Stimulated activated CD4-positive, alpha-beta T cell treated with anti-CD3 and anti-CD28 coated beads, Interleukin-2, amount 100 ng/mL, for 24 hours (primary cell): ENCODE measurements at regions not wholly inside any gene's neighbourhood (a gene's known extent, or its start where the extent isn't known, plus 50 kb on each side); places are given as distances from the start of the nearest gene placed in this dataset.

Experiments
- DNase-seq, 2 donors: peaks; one replicate each; pipeline ENCODE4 v3.0.0-alpha.2; 2020

GRCh38 chr2:236811062-236811656 is 241.5 kb downstream of the ACKR3 start:
- DNase-seq = no peak

- DNase-seq = no peak
These were observed 244.1 kb downstream of the ACKR3 start for GRCh38 chr2:236813766-236814165.

GRCh38 chr2:236814593-236814992 is 245.0 kb downstream of the ACKR3 start:
- no peak for DNase-seq

DNA sequence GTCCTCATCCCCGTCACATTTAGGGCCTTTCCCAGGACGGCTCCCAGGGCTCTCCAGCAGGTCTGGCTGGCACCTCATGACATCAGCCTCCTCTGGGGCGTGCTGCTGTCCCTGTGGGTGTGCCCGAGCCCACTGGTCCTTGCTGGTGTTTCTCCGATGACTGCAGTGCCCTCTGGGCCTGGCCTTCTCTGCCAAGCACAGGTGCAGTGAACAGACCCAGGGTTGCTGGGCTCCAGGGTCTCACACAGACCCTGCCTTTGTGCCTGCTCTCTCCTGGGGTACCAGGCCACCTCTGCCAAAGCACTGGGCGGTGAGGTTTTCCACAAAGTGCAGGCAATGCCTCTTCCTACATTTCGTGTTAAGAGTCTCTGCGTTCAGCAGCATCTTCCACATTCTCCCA is 246.1 kb downstream of the ACKR3 start:
- no peak for DNase-seq

GRCh38 chr2:236816197-236817170 is 246.9 kb downstream of the ACKR3 start:
- no peak for DNase-seq

GRCh38 chr2:236818281-236819045 is 248.8 kb downstream of the ACKR3 start:
- no peak for DNase-seq

GRCh38 chr2:236819275-236820002 is 249.8 kb downstream of the ACKR3 start:
- no peak for DNase-seq

DNA sequence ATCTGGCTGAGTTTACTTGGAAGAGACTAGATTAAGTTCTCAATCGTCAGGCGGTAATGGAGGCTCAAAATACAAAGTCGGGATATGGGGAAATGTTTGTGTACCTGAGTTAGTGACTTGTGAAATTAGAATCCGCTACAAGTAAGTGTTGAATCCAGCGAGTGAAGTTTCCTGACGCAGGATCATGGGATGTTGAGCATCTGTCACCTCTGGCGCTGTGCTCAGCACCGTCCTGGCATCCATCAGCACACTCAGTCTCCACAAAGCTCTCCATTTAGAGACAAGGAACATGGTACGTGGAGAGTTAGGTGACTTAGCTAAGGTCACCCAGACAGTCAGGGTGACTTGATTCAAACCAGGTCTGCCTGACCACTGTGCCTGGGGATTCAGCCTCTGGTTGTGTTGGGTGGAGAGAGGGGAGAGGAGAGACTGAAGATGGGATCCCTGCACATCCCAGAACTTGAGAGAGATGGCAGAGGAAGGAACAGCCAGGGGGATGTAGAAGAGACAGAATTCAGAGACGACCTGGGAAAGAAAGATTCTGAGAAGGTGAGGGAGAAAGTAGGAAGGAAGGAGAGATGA is 251.2 kb downstream of the ACKR3 start:
- DNase-seq = no peak

DNA sequence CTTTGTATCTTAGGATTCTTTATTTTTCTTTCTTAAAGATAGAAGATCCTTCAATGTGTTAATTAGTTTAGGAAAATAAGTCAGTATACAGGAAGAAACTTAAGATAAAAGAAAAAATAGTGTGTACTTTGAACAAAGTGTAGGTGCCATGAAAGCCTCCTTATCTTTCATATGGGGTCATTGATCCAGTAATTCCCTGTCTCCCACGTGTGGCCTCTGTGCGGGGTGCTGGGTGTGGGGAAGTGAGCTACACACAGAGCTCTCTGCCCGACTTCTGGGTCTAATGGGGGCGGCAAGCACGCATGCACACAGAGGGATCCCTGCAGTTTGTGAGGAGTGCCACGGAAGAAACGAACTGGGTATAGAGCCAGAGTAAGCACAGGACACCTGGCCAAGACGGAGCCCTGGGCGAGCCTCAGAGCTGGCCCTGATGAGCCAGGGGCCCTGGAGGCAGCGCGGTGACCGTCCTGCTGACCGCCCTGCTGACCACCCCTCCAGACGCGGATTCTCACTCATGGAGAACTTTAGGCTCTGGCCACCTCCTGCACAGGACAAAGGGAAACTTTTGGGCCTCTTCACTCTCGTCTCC is 253.5 kb downstream of the ACKR3 start:
- DNase-seq = no peak

DNA sequence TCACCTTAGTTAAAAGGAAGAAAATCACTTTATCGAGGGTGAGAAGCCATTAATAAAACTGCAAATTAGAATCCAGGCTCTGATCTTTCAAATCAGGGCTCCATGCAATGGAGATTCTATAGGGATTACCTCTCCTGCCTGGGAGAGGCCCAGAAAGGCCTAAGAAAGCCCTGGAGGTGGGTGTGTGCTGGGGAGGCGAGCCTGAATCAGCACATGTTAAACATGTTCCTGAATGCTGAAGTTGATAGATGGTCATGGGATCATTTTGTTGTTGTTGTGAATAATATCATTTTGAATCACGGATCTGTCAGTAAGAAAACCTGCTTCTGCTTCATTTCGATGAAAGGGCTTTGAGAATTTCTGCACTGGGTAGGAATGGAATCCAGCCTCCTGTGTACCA is 254.3 kb downstream of the ACKR3 start:
- DNase-seq = no peak

- no peak for DNase-seq
These were observed 255.2 kb downstream of the ACKR3 start for GRCh38 chr2:236824836-236825235.

GRCh38 chr2:236825989-236826510 is 256.4 kb downstream of the ACKR3 start:
- DNase-seq = no peak

DNA sequence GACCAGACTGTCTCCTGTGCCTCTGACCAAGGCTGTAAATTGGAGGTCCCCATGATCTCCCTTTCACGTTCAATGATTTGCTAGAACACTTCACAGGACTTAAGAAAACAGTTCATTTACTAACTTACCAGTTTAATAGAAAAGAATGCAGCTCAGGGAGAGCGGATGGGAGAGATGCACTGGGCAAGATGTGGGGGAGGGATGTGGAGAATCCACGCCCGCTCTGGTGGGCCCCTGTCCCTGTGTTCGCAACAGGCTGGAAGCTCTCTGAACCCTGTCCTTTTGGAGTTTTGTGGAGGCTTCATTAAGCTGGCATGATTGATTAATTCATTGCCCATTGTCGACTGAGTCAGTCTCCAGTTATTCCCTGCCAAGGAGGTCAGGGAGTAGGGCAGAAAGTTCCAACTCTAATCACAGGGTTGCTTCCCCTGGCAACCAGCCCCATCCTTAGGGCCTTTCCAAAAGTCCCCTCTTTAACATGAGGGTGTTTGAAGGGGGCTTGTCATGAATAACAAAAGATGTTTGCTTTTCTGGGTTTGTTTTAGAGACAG is 257.1 kb downstream of the ACKR3 start:
- no peak for DNase-seq

DNA sequence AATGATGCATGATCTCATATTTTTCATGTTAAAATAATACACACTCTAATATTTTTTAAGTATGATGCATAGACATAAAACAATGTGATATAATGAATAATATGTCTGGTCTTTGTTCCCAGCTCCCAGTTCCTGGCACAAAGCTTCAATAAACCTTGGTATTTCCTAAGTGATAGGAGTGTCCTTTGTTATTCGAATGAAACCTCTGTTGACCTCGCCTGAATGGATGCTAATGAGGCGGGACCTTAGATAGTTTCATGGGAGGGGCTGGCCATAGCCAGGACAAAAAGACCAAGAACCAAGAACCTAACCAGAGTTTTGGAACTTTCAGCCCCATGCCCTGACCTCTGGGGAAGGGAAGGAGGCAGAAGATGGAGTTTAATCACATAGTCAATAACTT is 257.7 kb upstream of the COPS8 start:
- no peak for DNase-seq

GRCh38 chr2:236828820-236829219 is 256.9 kb upstream of the COPS8 start:
- DNase-seq = no peak

GRCh38 chr2:236830926-236831325 is 254.8 kb upstream of the COPS8 start:
- DNase-seq = no peak

- DNase-seq = no peak
These were observed 254.0 kb upstream of the COPS8 start for GRCh38 chr2:236831698-236832097.

GRCh38 chr2:236833501-236834073 is 252.1 kb upstream of the COPS8 start:
- DNase-seq = no peak

- no peak for DNase-seq
These were observed 251.4 kb upstream of the COPS8 start for GRCh38 chr2:236834284-236834683.

DNA sequence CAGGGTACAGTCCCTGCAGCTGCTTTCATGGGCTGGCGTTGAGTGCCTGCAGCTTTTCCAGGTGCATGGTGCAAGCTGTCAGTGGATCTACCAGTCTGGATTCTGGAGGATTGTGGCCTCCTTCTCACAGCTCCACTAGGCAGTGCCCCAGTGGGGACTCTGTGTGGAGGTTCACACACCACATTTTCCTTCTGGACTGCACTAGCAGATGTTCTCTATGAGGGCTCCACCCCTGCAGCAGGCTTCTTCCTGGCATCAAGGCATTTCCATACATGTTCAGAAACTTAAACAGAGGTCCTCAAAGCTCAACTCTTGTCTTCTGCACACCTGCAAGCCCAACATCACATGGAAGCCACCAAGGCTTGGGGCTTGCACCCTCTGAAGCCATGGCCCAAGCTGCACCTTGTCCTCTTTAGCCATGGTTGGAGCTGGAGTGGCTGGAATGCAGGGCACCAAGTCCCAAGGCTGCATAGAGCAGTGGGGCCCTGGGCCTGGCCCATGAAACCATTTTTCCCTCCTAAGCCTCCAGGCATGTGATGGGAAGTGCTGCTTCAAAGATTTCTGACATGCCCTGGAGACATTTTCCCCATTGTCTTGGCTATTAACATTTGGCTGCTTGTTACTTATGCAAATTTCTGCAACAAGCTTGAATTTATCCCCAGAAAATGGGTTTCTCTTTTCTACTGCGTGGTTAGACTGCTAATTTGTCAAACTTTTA is 250.2 kb upstream of the COPS8 start:
- DNase-seq = no peak
